Stimulated activated CD4-positive, alpha-beta T cell treated with anti-CD3 and anti-CD28 coated beads, Interleukin-12 subunit alpha, Interleukin-12 subunit beta, amount 100 ng/mL, for 4 hours (primary cell): ENCODE measurements at regions not wholly inside any gene's neighbourhood (a gene's known extent, or its start where the extent isn't known, plus 50 kb on each side); places are given as distances from the start of the nearest gene placed in this dataset.

Source experiments
- DNase-seq: peaks from one replicate; pipeline ENCODE4 v3.0.0-alpha.2; 2020

DNA sequence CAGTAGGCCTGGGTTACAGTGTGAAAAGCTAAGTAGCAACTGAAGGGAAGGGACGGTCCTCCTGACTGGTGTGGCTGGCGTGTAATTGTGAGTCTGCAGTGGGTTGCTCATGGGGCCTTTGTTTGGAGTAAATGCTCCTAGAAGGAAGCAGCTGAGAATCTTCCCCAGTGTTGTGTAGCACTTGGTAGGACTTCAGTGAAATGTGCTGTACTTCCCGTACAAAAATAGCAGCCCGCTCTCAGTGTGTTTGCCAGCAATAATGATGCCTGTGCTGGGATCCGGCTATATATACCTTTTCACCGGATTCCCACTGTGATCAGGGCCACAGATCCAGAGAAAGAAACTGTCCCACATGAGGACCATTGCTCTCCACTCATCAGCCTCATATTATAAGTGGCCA, 175.7 kb upstream of the NTM start:
- DNase-seq, result no peak

- no peak for DNase-seq
These were observed 174.5 kb upstream of the NTM start for GRCh38 chr11:131195661-131196517.

DNA sequence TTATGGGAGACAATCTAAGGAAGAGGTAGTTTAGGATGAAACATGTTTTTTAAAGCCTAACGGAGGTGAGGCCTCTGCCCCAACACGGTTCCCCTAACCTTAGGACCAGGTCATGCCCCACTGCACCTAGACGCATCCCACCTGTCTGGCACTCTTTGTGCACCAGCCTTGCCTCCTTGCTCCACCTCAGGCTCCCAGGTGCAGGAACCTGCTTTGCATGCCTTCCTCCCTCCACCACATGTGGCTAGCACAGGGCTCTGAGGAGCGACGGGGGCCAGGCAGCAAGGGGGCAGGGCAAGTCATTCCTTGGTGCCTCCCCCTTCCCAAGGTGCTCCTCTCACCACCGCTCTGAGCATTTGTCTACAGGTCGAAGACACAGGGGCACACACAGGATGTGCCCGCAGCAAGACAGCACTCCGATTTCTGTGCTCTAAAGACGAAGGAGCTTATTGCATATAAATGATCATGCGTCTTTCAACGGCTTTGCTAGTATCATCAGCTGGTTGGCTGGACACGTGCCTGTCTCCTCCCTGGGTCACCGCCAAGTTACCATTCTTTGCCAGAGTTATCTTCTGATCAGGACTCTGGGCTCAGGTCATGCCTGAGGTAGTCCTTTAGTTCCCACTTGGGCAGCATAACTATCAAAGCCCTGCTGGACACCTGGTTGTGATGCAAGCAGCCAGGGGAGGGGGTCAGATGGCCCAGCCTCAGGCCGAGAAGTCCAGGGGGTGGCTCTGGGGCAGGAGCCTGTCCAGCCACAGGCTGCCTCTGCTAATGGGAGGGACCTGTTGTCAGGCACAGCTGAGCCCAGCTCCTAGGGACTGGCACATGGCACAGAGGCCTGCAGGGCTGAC, 172.0 kb upstream of the NTM start:
- no peak for DNase-seq

- DNase-seq, result no peak
These were observed 171.5 kb upstream of the NTM start for GRCh38 chr11:131199015-131199280.

DNA sequence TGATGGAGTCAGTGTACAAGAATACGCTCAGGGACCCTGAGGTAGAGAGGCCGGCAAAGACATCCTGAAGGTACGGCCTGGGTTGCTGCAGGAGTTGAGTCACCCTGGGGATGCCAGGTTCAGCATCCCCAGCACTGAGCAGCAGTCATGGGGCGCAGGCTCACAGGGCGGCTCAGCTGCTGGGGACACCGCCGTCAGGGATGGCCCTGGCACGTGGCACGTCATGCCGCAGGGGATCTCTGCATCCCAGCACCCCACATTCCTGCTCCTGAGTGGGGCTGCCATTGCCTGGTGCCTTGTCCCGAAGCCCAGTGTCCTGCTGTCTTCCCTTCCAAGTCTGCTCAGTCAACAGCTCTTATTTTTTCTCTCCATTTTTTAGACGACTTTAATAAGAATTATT, 168.7 kb upstream of the NTM start:
- DNase-seq, result no peak

GRCh38 chr11:131203040-131203439, 167.4 kb upstream of the NTM start:
- no peak for DNase-seq

DNA sequence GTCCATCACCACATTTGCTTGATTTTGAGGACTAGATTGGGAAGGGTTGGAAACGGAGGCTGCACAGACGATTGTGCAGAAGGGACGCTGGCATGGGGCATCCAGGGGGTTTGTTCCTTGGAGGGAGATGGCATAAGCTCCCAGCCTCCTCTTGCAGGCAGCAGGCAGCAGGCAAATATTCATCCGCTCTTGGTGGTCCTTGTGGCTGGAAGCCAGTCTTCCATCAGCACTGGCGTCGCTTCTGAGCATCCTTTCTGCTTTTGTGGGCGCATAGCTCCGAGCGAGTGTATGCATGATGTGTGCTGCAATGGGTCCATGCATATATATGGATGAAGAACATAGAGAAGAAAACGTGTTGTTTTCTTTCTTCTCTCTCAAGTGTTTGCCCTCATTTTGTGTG, 166.1 kb upstream of the NTM start:
- DNase-seq, result no peak

- DNase-seq, result no peak
These were observed 165.5 kb upstream of the NTM start for GRCh38 chr11:131204765-131205380.

- no peak for DNase-seq
These were observed 163.7 kb upstream of the NTM start for GRCh38 chr11:131206671-131207070.

GRCh38 chr11:131207901-131208300, 162.5 kb upstream of the NTM start:
- no peak for DNase-seq

DNA sequence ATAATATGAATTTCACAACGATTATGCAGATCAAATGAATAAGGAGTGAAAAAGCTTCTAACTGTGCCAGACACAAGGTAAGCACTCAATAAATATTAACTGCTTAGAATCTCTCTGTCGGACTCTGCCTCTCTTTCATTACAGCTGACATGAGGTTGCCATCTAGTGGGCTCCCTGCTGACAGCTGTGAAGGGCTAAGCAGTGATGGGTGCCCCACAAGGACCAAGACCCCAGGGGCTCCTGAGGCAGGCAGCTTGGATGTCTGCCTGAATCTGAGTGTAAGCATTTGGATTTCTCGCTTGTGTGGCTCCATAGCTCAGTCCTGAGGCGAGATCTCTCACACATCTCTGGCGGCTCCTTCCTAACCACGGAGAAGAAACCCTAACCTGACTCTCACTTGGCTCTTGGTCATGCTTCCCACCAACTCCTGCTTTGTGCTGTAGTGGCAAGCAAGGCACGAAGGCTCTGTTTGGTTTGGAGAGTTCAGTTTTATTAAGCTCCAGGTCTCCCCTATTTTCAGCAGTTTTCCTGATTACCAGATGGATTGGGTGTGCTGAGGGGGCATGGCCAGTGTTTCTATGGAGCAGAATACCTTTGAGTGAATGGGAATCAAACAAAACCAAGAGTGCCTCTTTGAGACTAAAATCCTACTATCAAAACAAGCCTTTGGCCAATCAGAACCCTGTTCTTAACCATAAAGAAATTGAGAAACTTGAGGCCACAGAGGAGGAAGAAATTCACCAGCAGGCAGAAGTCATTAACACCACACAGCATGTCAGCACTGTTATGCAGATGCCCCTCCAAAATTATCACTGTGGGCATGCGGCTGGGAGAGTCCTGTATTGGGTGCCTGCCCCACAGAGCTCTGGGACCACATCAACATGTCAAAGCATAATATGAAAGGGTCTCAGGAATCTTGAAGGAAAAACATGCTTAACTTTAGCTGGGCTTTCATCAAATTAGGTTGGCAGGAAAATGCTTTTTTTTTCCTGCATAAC, 152.8 kb upstream of the NTM start:
- DNase-seq, result no peak

DNA sequence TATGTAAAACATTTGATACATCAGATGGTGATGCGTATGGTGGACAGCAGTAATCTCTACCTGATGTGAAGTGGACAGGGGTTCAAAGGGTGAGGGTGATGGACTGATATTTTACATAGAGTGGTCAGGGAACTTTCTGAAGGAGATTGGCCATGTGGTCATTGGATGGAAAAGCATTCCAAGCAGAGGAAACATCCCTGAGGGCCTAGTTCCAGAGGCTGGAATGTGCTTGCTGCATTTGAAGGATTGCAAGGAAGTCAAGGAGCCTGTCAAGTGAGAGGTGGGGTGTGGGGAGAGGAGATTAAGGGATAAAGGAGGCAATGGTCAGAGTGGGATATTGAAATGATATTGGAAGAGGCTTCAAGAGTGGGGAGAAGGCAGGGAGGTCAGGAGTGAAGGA, 151.9 kb upstream of the NTM start:
- no peak for DNase-seq

DNA sequence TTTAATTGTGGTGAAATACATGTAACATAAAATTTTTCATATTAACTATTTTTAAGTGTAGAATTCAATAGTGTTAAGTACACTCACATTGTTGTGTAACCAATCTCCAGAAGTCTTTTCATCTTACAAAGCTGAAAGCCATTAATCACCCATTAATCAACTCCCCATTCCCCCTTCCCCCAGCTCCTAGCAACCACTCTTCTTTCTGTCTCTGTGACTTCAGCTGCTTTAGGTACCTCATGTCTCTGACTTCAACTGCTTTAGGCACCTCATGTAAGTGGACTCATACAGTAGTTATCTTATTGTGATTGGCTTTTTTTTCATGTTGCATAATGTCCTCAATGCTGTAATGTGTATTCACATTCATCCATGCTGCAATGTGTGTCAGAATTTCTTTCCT, 150.8 kb upstream of the NTM start:
- DNase-seq, result no peak

DNA sequence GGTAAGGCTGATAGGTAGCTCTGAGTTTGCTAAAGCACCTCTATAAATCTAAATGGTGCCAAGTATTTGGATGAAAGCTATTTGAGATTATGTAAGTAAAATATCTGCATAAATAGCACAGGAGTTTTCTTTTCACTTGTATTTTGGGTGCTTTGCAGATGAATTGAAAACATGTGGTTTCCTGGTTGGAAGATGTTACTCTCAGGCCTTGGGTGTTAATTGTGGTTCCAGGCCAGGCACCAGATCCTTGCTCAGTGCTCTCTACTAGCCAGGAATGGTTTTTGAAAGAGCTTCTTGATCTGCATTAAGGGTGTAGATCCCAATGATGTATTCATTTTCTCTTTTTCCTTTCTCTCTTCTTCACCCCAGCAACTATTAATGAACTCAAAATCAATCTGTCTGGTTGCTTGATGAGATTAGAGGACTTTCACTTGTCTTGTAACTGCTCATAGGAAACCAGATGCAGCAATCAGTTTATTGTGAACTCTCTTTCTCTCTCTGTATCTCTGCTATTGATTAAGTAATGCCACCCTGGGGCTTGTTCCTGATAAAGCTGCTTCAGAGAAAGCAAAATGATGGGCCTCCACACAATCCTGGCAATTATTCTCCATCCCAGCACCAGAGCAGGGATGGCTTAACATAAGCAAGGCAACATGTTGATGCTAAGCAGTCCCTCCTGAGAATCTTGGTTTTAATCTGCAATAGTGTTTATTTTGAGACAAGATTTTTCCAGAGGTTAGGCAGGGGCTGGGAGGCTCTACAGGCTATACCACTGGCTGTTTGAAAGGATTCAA, 147.0 kb upstream of the NTM start:
- no peak for DNase-seq

DNA sequence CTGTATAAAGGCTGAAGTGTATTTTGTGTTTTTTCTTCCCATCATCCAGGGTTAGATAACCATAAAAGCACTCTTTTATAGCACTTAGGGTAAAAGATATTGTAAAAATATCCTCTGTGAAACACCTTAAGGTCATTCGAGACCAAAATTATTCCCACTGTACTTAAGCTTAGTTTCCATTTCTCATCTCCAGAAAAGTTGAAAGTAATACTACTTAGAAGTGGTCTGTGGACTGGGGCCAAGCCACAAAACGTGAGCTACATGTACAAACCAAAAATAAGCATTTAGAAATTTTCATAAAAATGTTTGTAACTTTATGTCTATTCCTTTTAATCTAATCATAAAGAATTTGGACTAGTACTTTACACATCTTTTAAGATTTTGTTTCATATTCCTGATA, 142.0 kb upstream of the NTM start:
- no peak for DNase-seq

- DNase-seq, result no peak
These were observed 141.2 kb upstream of the NTM start for GRCh38 chr11:131229221-131229620.

DNA sequence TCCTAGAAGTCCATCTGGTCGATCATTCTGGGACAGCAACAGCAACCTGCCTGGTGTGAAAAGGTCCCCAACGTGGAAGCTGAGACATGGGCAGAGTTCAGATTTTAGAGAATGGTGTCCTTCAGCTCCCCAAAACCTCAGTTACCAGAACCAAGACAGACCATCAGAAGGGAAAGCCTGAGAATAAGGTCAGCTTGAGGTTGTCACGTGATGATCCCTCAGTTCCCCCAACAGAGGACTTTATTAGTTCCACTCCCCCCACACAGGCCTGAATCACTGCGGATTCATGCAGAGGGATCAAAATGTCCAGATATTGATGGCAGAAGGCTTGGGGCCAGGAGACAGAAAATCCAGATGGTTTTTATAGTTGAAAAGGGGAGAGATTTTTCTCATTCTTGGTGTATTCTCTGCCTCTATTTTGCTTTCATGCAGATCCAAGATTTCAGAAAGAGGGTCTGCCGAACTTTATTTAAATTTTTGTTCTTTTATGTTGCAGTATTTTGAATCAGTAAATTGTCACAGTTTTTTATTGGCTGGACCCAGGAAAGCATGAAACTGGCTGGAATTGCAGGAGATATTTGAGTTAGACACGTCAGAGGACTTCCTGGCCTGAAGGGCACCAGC, 139.0 kb upstream of the NTM start:
- DNase-seq, result no peak

- no peak for DNase-seq
These were observed 138.2 kb upstream of the NTM start for GRCh38 chr11:131232261-131232660.

DNA sequence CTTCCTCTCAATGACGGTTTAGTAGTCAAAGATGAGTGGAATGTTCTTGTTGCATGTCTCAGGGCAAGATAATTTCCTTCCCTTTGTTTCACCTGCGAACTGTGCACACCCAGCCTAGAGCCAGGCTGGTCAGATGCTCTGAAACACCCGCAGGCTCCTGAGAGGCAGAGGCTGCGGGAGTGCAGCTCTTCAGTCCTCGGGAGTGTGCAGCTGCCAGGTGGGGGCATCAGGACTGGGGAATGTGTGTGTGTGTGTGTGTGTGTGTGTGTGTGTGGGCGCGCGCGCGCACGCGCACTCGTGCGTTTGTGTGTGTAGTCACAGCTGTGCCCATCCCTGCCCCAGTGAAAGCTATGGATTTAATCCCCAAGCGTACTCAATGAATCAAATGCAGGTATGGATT, 136.2 kb upstream of the NTM start:
- DNase-seq, result no peak

- DNase-seq, result no peak
These were observed 134.8 kb upstream of the NTM start for GRCh38 chr11:131235328-131236298.
